PC-3 (cell line): ENCODE measurements at regions not wholly inside any gene's neighbourhood (a gene's known extent, or its start where the extent isn't known, plus 50 kb on each side); places are given as distances from the start of the nearest gene placed in this dataset.

ENCODE experiments used
- ATAC-seq: fragments of 200-7000 bp; cut with Tn5 transposase; 2 replicates; pipeline ENCODE4 v1.9.1; 2020; ENCODE audit warnings: mild to moderate bottlenecking, moderate library complexity
- BruUV-seq: library from RNA; stranded (reverse); fragments of 400-500 nt; replicated peaks from 2 replicates; lab custom pipeline; 2021; lab: Mats Ljungman, UMichigan
- CTCF ChIA-PET: fragments of 300-600 bp; sonication (Branson Sonifier 250); formaldehyde crosslinking; loops from one replicate; lab custom pipeline; 2022; ENCODE audit warnings: antibody characterized with exemption; lab: Charles Lee
- POLR2A ChIA-PET: fragments of 300-600 bp; sonication (Branson Sonifier 250); formaldehyde crosslinking; loops from one replicate; lab custom pipeline; 2022; ENCODE audit warnings: antibody characterized with exemption; ENCODE audit not compliant: unreplicated experiment; lab: Charles Lee
- DNase-seq: peaks from one replicate; pipeline ENCODE4 v3.0.0-alpha.2; 2015
- H2AFZ ChIP-seq: fragments of 300-600 bp; sonication (generic); 2 replicates; pipeline ENCODE4 v1.6.0; 2016; ENCODE audit warnings: antibody characterized with exemption, low read length
- H3F3A ChIP-seq: fragments of 300-600 bp; sonication (generic); one replicate; pipeline ENCODE4 v1.6.0; 2017; ENCODE audit warnings: antibody characterized with exemption, low read length, control low read depth, mild to moderate bottlenecking; ENCODE audit not compliant: unreplicated experiment
- H3K27ac ChIP-seq: fragments of 300-600 bp; sonication (generic); 2 replicates; pipeline ENCODE4 v1.5.1; 2016; ENCODE audit warnings: mild to moderate bottlenecking, low read length
- H3K27me3 ChIP-seq: fragments of 300-600 bp; sonication (generic); 2 replicates; pipeline ENCODE4 v1.6.1; 2016; ENCODE audit warnings: low read length, mixed read lengths
- H3K36me3 ChIP-seq: fragments of 300-600 bp; sonication (generic); 2 replicates; pipeline ENCODE4 v1.6.1; 2016; ENCODE audit warnings: low read depth, mixed run types, low read length, mixed read lengths
- H3K4me1 ChIP-seq: fragments of 300-600 bp; sonication (generic); 2 replicates; pipeline ENCODE4 v1.5.1; 2016; ENCODE audit warnings: low read length; ENCODE audit not compliant: insufficient read depth
- H3K4me2 ChIP-seq: fragments of 300-600 bp; sonication (generic); 2 replicates; pipeline ENCODE4 v1.6.0; 2016; ENCODE audit warnings: low read length
- H3K4me3 ChIP-seq: fragments of 300-600 bp; sonication (generic); 2 replicates; pipeline ENCODE4 v1.5.1; 2016; ENCODE audit warnings: mild to moderate bottlenecking, low read length, mixed read lengths
- H3K79me2 ChIP-seq: fragments of 300-600 bp; sonication (generic); 2 replicates; pipeline ENCODE4 v1.6.1; 2017; ENCODE audit warnings: low read length, mixed read lengths
- H3K9ac ChIP-seq: fragments of 300-600 bp; sonication (generic); 2 replicates; pipeline ENCODE4 v1.6.0; 2016; ENCODE audit warnings: mild to moderate bottlenecking, low read length
- H3K9me2 ChIP-seq: fragments of 300-600 bp; sonication (generic); replicated peaks from 2 replicates; pipeline ENCODE4 v1.6.1; 2016; ENCODE audit warnings: mixed run types, low read length, mixed read lengths
- H3K9me3 ChIP-seq: fragments of 300-600 bp; sonication (generic); 2 replicates; pipeline ENCODE4 v1.6.1; 2016; ENCODE audit warnings: low read length, mixed read lengths
- H4K20me1 ChIP-seq: fragments of 300-600 bp; sonication (generic); 2 replicates; pipeline ENCODE4 v1.6.1; 2016; ENCODE audit warnings: low read length, mixed read lengths
- EZH2 ChIP-seq: fragments of 300-600 bp; sonication (generic); IDR thresholded peaks from one replicate; pipeline ENCODE4 v1.6.1; 2017; ENCODE audit warnings: antibody characterized with exemption, mild to moderate bottlenecking, low read length; ENCODE audit not compliant: unreplicated experiment
- EZH2phosphoT487 ChIP-seq: fragments of 300-600 bp; sonication (generic); IDR thresholded peaks from 2 replicates; pipeline ENCODE4 v1.6.1; 2018; ENCODE audit warnings: mild to moderate bottlenecking, antibody characterized with exemption, low read length, borderline replicate concordance
- intact Hi-C: fragments of 100-400 bp; cut with micrococcal nuclease; formaldehyde crosslinking; loops from 2 replicates; pipeline ENCODE4 v1.9.0; 2023
- TF ChIP-seq, protein P1 (sequence below): fragments of 300-600 bp; sonication (generic); conservative IDR thresholded peaks from 2 replicates; pipeline ENCODE4 v1.5.1; 2017; ENCODE audit warnings: antibody characterized with exemption, low read depth, mild to moderate bottlenecking, low read length

DNA sequence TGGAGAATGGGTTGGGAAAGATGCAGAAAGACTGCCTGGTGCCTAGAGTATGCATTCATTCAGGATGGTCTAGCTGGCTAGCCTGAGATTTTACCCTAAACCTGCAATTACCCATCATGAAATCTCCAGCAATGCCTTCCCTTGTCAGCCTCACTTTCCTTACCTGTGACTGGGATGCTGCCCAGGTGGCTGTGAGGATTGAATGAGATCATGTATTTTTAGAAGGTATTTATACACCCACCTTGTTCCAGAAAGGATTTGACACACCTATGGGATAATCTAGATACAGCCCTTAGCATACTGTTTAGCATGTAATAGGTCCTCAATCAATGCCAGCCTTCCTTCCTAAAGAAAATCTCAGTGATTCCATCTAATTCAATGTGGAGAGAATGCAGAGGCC is 561.4 kb downstream of the CDK5RAP2 start:
- Histone ChIP-seq H4K20me1 (no peaks in the 10 kb centered on the region), H3K9me2 (no peaks in the 10 kb centered on the region), H3K79me2 (no peaks in the 10 kb centered on the region), H2AFZ (no peak overlapping the region), H3K27ac (no peak overlapping the region), H3K4me3 (no peak overlapping the region), H3F3A (no peaks in the 10 kb centered on the region), H3K9ac (no peak overlapping the region), H3K4me1 (no peaks in the 10 kb centered on the region), H3K9me3 (no peaks in the 10 kb centered on the region), H3K36me3 (no peaks in the 10 kb centered on the region), H3K27me3 (no peaks in the 10 kb centered on the region), H3K4me2 (no peak overlapping the region)
- DNase-seq (no peak), ATAC-seq (no peak)
- CTCF ChIA-PET: no interaction called here
- intact Hi-C loops: no loop called here
- no peak for TF ChIP-seq EZH2
- no peak for TF ChIP-seq EZH2phosphoT487
- TF ChIP-seq, protein P1, sequence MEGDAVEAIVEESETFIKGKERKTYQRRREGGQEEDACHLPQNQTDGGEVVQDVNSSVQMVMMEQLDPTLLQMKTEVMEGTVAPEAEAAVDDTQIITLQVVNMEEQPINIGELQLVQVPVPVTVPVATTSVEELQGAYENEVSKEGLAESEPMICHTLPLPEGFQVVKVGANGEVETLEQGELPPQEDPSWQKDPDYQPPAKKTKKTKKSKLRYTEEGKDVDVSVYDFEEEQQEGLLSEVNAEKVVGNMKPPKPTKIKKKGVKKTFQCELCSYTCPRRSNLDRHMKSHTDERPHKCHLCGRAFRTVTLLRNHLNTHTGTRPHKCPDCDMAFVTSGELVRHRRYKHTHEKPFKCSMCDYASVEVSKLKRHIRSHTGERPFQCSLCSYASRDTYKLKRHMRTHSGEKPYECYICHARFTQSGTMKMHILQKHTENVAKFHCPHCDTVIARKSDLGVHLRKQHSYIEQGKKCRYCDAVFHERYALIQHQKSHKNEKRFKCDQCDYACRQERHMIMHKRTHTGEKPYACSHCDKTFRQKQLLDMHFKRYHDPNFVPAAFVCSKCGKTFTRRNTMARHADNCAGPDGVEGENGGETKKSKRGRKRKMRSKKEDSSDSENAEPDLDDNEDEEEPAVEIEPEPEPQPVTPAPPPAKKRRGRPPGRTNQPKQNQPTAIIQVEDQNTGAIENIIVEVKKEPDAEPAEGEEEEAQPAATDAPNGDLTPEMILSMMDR: no peak
- POLR2A ChIA-PET: no interaction called here
- BruUV-seq: no TSS peak

DNA sequence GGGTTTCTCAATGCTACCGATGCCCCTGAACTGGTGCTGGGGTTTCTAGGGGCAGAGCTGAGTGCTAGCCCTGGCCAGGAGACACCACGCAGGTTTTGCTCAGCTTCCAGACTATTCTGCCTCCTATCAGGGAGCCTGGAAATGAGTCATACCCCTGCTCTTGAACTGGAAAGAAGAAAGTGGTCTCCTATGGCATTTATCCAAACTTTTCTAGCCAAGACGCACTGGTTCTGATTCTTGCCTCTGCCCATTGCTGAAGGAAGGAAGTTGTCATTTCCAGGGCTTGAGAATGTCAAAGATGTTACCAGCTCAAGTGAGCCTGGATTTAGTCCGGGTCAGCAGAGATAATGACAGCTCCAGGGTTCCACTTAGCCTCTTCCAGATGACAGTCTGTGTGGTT is 561.9 kb downstream of the CDK5RAP2 start:
- no peak overlapping the region for H3K27ac ChIP-seq
- H3K36me3 ChIP-seq: no peaks in the 10 kb centered on the region
- no peaks in the 10 kb centered on the region for H3K79me2 ChIP-seq
- H3K4me3 ChIP-seq: no peak overlapping the region
- BruUV-seq: no TSS peak
- no peak overlapping the region for H3K9ac ChIP-seq
- no peaks in the 10 kb centered on the region for H3K9me3 ChIP-seq
- POLR2A ChIA-PET: no interaction called here
- H3K4me1 ChIP-seq: no peaks in the 10 kb centered on the region
- ATAC-seq (no peak), DNase-seq (no peak)
- H3K4me2 ChIP-seq: no peak overlapping the region
- H3F3A ChIP-seq: no peaks in the 10 kb centered on the region
- TF ChIP-seq, protein P1: no peak
- TF ChIP-seq EZH2phosphoT487: no peak
- TF ChIP-seq EZH2: no peak
- no peaks in the 10 kb centered on the region for H3K9me2 ChIP-seq
- intact Hi-C loops: no loop called here
- CTCF ChIA-PET: no interaction called here
- H4K20me1 ChIP-seq: no peaks in the 10 kb centered on the region
- H3K27me3 ChIP-seq: no peaks in the 10 kb centered on the region
- no peak overlapping the region for H2AFZ ChIP-seq

DNA sequence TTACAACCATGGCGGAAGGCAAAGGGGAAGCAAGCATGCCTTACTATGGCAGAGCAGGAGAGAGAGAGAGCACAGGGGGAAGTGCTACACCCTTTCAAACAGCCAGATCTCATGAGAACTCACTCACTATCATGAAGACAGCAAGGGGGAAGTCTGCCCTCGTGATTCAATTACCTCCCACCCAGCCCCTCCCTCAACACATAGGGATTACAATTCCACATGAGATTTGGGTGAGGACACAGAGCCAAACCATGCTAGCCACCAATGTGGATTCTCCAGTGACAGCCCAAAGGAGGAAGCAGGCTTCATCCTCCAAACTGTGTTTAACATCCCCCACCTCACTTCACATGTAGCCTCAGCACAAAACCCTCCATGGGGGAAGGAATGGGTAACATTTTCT is 563.7 kb downstream of the CDK5RAP2 start:
- TF ChIP-seq EZH2 (no peak), EZH2phosphoT487 (no peak)
- TF ChIP-seq, protein P1: no peak
- Histone ChIP-seq H3K27me3 (no peaks in the 10 kb centered on the region), H2AFZ (no peak overlapping the region), H3K4me2 (no peak overlapping the region), H3K9me3 (no peaks in the 10 kb centered on the region), H3K36me3 (no peaks in the 10 kb centered on the region), H3F3A (no peaks in the 10 kb centered on the region), H4K20me1 (no peaks in the 10 kb centered on the region), H3K4me1 (no peaks in the 10 kb centered on the region), H3K4me3 (no peak overlapping the region), H3K79me2 (no peaks in the 10 kb centered on the region), H3K9ac (no peak overlapping the region), H3K9me2 (no peaks in the 10 kb centered on the region), H3K27ac (no peak overlapping the region)
- intact Hi-C loops: no loop called here
- BruUV-seq: no TSS peak
- no peak for ATAC-seq
- DNase-seq: no peak
- POLR2A ChIA-PET: no interaction called here
- CTCF ChIA-PET: no interaction called here
